GM12892 (cell line): ENCODE measurements at regions not wholly inside any gene's neighbourhood (a gene's known extent, or its start where the extent isn't known, plus 50 kb on each side); places are given as distances from the start of the nearest gene placed in this dataset.
"Not testable (repeated sequence)": the region's sequence is repeated elsewhere in the genome, so short reads cannot be mapped to it uniquely, and the experiment has no call there.

Source experiments
- POLR2A ChIP-seq: IDR thresholded peaks from 2 replicates; pipeline ENCODE4 v1.6.1; 2011; ENCODE audit warnings: low read depth, low read length, control low read depth
- POLR2AphosphoS5 ChIP-seq: IDR thresholded peaks from 2 replicates; pipeline ENCODE4 v1.6.1; 2011; ENCODE audit warnings: low read depth, low read length, control low read depth
- TAF1 ChIP-seq: IDR thresholded peaks from 2 replicates; pipeline ENCODE4 v1.6.1; 2011; ENCODE audit warnings: low read depth, mild to moderate bottlenecking, control low read depth, low read length, borderline replicate concordance

- TF ChIP-seq POLR2A, POLR2AphosphoS5, TAF1: not testable (repeated sequence)
Measured at GRCh38 chr5:121471222-121471621, 380.5 kb upstream of the FTMT start.
